GM18502 (cell line): ENCODE measurements at regions not wholly inside any gene's neighbourhood (a gene's known extent, or its start where the extent isn't known, plus 50 kb on each side); places are given as distances from the start of the nearest gene placed in this dataset.
"Not testable (repeated sequence)": the region's sequence is repeated elsewhere in the genome, so short reads cannot be mapped to it uniquely, and the experiment has no call there.

Source experiments
- ATAC-seq: cut with Tn5 transposase; IDR thresholded peaks from one replicate; pipeline ENCODE4 v1.9.1; 2021; ENCODE audit warnings: mild to moderate bottlenecking; ENCODE audit not compliant: unreplicated experiment, poor library complexity

GRCh38 chr5:77910602-77911188 is 134.6 kb upstream of the TBCA start:
- no peak for ATAC-seq

GRCh38 chr5:77909237-77909636 is 133.1 kb upstream of the TBCA start:
- ATAC-seq: no peak

GRCh38 chr5:77908787-77909186 is 132.6 kb upstream of the TBCA start:
- no peak for ATAC-seq

GRCh38 chr5:77907786-77908185 is 131.6 kb upstream of the TBCA start:
- no peak for ATAC-seq

- no peak for ATAC-seq
Observed at GRCh38 chr5:77906806-77907205, 130.7 kb upstream of the TBCA start.

GRCh38 chr5:77904362-77904761 is 128.2 kb upstream of the TBCA start:
- no peak for ATAC-seq

- no peak for ATAC-seq
Observed at GRCh38 chr5:77900691-77901090, 124.6 kb upstream of the TBCA start.

- no peak for ATAC-seq
Observed at GRCh38 chr5:77898385-77898784, 122.2 kb upstream of the TBCA start.

- no peak for ATAC-seq
Observed at GRCh38 chr5:77896338-77896737, 120.2 kb upstream of the TBCA start.

- ATAC-seq: not testable (repeated sequence)
Observed at GRCh38 chr5:77894103-77894502, 118.0 kb upstream of the TBCA start.

GRCh38 chr5:77893225-77893860 is 117.2 kb upstream of the TBCA start:
- ATAC-seq: no peak

- no peak for ATAC-seq
Observed at GRCh38 chr5:77892061-77893010, 116.2 kb upstream of the TBCA start.

GRCh38 chr5:77885519-77885918 is 109.4 kb upstream of the TBCA start:
- ATAC-seq: no peak

- ATAC-seq: no peak
Observed at GRCh38 chr5:77882670-77883257, 106.6 kb upstream of the TBCA start.

- no peak for ATAC-seq
Observed at GRCh38 chr5:77881528-77881927, 105.4 kb upstream of the TBCA start.

GRCh38 chr5:77877516-77878355 is 101.6 kb upstream of the TBCA start:
- no peak for ATAC-seq

GRCh38 chr5:77876862-77877502 is 100.8 kb upstream of the TBCA start:
- no peak for ATAC-seq

GRCh38 chr5:77876316-77876715 is 100.2 kb upstream of the TBCA start:
- ATAC-seq: no peak

GRCh38 chr5:77874691-77875090 is 98.6 kb upstream of the TBCA start:
- no peak for ATAC-seq

GRCh38 chr5:77873239-77873638 is 97.1 kb upstream of the TBCA start:
- ATAC-seq: no peak
